ENCODE measurements at regions not wholly inside any gene's neighbourhood (a gene's known extent, or its start where the extent isn't known, plus 50 kb on each side); places are given as distances from the start of the nearest gene placed in this dataset.

GRCh38 chr21:35818597-35818996 is 241.7 kb downstream of the SETD4 start:
- no peak for TF ChIP-seq POLR2A (IDR thresholded peaks at IDR 0.05)
- TF ChIP-seq CTCF (IDR thresholded peaks at IDR 0.05), result no peak

All from heart left ventricle (tissue), 13 donors.